Fibroblast of upper back skin (primary cell): ENCODE measurements at regions not wholly inside any gene's neighbourhood (a gene's known extent, or its start where the extent isn't known, plus 50 kb on each side); places are given as distances from the start of the nearest gene placed in this dataset.
"Not testable (repeated sequence)": the region's sequence is repeated elsewhere in the genome, so short reads cannot be mapped to it uniquely, and the experiment has no call there.

Experiments
- DNase-seq: peaks from one replicate; pipeline ENCODE4 v3.0.0-alpha.2; 2013

DNA sequence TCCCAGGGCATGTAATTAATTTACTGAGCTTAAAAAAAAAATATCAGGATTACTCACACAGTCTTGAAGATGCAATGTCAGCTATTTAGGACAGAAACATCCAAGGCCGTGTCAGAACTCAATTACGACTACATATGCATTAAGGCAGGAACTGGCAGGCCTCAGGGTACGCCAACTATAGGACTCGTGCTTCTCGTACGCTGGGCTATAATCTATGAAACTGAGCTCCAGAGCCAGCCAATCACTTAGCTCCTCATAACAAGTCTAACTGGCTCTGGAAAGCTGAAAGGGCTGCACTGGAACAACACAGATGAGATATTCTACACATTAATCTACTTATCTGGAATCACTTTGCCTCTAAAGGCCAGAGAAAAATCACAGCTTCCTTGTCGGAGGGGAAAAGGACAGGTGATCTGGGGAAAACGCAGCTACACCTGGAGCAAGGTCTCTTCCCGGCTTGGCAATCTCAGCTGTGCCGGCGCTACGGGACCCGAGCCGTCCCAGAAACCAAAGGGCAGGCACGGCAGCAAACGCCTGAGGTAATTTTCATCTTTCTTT, 212.0 kb downstream of the DEPDC1B start:
- DNase-seq, result peak; percentile 51

DNA sequence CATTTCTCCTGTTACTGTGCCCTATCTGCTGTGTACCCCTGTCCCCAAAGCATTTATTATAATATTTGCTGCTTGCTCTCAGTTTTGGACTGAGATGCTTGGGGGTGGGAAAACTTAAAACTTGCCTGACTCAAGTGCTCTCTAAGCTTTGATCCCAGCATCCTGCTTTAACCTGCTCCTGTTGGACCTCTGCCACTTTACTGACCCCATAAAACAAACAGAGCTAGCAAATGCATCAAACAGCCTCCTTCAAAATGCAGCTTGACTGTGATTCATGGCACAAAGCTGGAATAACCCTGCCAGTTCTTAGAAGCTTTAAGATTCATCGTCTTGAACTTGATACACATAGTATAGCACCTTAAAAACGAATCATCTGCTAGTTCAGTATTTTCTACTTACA, 212.5 kb downstream of the DEPDC1B start:
- peak; percentile 47 for DNase-seq

DNA sequence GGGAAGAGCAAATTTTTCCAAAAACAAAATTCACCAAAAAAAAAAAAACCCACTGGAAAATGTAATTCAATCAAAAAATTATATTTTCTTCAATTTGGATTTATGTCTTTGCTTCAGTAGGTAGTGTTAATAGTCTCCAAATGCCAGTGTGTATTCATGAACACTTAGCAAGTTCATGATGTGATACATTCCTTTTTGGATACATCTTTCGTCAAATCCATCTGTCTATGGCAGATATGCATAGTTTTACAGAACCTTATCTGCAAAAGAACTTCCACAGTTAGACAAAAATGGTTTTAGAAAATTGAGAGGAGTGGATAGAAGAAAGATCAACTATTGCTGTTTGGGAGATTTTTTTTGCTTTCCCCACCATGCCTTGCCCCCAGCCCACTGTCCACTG, 214.6 kb downstream of the DEPDC1B start:
- no peak for DNase-seq

DNA sequence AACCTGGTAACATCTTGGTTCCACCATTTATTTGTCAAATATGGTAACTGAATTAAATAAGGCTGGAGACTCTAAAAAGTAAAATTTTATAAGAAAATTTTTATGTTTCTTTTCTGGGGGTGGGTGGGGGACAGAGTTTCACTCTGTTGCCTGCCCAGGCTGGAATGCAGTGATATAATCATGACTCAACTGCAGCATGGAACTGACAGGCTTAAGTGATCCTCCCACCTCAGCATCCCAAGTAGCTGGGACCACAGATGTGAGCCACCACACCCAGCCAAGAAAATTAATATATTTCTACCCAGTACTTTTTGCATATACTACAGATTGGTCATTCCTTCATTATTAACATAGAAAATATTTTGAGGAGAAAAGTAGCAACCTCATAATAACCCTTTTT, 216.9 kb downstream of the DEPDC1B start:
- peak; percentile 55 for DNase-seq

DNA sequence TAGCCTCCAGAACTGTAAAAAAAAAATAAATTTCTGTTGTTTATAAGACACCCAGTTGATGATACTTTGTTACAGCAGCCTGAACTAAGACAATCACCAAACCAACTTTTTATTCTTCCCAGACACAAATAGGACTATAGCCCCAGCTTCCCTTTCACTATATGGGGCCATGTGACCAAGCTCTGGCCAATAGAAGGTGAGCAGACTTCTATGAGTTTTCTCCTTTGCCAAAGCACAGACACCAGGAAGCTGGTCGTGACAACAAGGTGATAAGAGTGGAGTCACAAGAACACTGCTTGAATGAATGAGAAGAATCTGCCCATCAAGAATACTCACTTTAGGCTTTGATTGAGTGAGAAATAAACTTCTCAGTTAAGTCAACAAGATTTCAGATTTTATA, 217.7 kb downstream of the DEPDC1B start:
- DNase-seq, result no peak

DNA sequence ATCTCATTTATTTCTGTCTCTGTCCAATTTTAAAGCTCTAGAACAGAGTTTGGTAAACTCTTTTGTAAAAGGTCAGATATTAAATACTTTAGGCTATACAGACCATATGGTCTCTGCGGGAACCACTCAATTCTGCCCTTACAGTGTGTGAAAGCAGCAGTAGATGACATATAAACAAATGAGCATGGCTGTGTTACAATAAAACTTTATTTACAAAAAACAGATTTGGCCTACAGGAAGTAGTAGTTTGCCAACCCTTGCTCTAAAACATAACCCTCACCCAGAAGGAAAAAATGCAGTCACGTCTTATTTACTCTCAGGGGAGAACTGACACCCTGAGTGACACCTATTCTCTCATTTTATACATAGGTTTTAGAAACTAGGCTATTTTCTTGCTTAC, 220.4 kb downstream of the DEPDC1B start:
- DNase-seq, result no peak

DNA sequence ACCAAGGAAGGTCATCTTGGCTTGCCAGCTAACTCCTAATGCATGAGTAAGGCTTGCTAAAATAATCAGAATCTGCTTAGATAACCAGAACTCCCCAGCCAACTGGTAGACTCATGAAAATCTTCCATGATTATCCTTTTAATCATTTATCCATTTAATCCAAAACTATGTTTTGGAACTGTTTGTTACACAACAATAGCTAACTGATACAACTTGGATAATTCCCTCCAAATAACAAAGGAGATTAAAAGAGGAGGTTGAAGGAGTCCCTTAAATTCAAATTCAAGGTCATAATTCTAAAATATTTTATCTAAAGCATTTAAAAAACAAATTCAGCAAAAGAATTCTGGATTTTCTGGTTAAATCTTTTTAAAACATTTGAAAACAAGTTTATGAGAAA, 222.1 kb downstream of the DEPDC1B start:
- DNase-seq, result no peak

DNA sequence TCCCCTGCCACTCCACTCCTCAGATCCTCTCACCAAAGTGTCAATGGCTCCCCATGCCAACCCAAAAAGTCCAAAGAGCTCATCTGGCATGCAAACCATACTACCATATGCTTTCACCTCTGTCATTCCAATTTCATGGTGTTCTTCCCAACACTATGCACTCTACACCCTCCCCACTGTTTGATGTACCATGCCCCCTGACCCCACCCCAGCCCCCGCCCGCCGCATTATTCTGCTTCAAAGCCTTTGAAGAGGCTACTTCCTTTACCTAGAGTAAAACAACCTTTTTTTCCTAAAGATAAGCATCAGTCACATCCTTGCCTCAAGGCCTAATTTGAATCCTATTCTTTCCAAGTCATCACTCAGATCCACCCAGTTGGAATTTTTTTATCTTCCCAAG, 226.3 kb downstream of the DEPDC1B start:
- DNase-seq, result no peak

DNA sequence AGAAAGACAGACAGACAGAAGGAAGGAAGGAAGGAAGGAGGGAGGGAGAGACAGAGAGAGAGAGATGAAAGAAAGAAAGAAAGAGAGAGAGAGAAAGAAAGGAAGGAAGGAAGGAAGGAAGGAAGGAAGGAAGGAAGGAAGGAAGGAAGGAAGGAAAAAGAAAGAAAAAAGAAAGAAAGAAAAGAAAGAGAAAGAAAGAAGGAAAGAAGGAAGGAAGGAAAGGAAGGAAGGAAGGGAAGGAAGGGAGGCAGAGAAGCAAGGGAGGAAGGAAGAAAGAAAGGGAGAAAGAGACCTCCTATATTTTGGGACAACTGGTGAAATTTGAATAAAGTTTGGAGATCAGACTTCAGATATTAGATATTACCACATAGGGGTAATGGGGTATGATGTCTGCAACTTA, 226.9 kb downstream of the DEPDC1B start:
- not testable (repeated sequence) for DNase-seq

DNA sequence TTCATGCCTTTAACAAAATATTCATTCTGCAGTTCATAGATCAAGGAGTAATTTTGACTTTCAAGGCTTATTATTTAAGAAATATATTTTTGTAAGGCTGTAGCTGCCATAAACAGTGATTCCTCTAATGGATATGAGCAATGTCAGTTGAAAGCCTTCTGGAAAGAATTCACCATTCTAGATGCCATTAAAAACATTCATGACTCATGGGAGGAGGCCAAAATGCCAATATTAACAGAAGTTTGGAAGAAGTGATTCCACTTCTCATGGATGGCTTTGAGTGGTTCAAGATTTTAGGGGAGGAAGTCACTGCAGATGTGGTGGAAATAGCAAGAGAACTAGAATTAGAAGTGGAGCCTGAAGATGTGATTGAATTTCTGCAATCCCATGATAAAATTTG, 229.1 kb downstream of the DEPDC1B start:
- DNase-seq, result no peak

DNA sequence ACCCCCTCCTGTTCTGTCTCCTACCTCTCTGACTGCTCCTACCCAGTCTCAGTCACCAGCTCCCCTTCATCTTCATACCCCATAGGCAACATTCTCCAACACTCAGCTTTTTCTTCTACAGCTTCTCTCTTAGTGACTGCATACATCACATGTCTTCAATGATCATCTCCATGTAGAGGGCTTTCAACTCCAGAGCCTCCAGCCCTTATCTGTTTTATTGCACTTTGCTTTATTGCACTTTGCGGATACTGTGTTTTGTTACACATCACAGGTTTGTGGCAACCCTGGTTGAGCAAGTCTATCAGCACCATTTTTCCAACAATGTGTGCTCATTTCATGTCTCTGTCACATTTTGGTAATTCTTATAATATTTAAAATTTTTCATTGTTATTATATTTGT, 230.7 kb downstream of the DEPDC1B start:
- DNase-seq, result no peak

DNA sequence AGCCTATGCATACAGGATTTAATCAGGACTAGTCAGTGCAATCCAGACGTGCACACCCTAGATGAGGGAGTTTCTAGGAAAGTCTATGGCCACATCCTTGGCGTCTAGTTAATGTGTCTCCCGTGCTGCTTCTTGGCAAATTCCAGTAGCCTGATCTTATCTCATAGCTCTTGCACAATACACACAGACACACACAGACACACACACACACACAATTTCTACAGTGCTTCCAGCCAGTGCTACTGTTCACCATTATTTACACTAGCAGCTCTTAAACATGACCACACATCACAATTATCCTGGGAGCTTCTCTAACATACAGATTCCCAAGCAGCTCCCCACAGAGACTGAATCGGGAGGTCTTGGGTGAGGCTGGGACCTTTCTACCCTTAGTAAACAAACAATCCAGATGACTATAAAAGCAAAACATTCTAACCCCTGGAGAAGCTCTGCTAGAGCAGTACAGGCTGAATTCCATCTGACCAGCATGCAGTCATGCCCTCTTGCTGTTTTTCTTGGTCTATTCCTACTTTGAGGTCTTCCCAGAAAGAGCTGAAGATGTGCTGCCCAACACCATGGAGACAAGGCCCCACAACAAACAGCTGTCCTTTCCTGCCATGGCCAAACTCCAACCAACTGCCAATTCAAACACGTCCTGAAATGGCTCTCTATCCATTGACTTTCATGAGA, 236.6 kb downstream of the DEPDC1B start:
- peak; percentile 59 for DNase-seq

DNA sequence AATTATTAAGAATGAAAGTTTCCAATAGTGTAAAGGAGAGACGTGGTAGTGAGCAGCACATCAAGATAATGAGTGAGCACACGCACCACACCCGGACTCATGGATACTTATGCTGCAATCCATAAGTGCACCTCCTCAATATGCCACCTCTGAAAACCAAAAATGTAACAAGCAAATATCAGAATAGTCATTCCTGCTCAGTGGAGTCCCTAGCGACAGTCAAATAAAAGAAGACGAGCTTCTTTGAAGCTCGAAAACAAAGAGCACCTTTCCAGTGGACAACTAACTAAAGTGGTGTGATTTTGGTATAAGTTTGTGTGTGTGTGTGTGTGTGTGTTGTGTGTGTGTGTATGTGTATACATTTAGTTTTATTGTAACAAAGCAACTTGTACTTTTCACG, 241.3 kb downstream of the DEPDC1B start:
- no peak for DNase-seq

DNA sequence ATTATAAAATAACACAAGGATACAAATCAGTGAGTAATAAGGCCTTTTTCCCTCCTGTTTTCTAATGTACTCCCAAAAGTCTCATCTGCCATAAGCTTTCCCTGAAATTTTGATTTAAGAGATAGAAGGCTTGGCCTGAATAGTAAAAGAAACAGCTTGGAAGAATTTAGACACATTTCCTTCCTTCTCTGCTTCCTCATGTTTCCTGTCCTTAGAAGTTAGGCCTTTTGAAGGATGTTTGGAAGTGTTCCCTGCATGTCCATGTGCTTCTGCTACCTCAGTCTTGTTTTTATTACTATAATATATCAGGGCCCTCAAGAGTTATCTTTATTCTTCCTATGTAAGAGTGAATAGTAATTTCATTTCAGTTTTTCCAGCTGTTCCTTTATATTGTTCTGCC, 242.7 kb downstream of the DEPDC1B start:
- DNase-seq, result no peak

DNA sequence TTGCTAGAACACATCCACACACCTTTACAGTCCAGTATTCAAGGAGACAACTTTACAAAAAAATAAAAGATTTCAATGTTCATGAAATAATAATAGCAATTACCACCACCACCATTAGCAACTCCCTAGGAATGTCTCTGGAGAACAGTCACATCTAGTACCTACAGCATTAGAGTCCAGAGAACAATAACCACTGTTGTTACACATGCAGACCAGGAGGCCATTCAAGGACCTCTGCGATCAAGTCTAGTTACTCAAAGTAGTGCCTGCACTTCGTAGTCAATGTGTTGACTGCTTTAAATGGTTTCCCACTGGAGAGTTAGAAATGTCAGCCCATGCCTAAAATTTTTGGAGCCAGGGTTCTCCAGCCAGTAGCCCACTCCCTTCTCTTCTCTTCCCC, 244.4 kb downstream of the DEPDC1B start:
- no peak for DNase-seq

DNA sequence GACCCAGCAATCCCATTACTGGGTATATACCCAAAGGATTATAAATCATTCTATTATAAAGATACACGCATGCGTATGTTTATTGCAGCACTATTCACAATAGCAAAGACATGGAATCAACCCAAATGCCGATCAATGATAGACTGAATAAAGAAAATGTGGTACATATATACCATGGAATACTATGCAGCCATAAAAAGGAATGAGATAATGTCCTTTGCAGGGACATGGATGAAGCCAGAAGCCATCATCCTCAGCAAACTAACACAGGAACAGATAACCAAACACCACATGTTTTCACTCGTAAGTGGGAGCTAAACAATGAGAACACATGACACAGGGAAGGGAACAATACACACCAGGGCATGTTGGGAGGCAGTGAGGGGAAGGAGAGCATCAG, 245.7 kb downstream of the DEPDC1B start:
- not testable (repeated sequence) for DNase-seq

DNA sequence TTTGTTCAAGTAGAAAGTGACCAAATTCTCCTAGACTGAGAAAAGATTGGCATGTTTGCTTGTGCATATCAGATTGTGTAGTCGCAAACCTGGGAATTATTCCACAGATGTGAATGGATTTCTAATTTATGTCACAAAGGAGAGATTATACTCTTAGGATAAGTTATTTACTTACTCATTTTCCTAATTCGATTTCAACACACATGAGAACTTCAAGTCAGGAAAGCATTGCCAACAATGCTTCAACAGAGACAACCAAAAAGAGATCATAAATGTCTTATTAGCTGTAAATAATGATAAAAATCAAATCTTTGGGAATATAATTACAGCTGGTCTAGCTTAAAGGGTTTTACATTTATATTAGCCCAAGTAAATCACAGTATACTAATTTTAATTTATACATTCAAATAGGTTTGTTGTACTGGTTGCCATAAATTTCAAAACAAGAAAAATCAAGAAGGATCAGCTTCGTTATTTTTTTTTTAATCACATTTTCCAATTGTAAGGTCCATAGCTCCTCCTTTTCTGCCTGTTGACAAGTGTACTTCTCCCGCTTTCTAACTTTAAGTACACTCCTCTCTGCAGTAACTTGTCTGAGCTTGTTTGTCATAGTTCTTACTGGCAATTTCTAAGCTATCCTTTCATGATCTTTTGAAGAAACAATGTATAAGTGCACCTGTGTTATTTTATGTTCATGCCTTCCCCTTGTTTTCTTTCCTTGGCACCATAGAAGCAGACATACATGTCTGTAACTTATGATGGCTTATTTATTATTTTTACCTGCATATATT, 246.6 kb downstream of the DEPDC1B start:
- no peak for DNase-seq

DNA sequence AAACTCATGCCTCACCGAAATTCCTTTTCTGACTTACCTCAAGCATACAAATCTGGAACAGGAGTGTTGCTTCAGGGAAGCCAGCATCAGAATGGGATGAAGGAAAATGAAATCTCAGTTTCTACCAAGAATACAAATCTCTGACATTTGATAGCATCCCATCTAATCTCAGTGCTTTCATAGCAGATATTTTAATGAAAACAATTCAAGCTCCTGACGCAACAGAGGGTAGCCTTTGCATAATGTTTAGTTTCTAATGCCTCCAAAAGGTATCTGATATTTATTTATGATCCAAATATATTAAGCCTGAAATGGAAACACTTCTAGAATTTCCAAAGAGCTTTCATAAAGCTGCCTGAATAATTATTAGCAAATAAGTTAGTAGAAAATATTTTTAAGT, 251.4 kb downstream of the DEPDC1B start:
- no peak for DNase-seq

DNA sequence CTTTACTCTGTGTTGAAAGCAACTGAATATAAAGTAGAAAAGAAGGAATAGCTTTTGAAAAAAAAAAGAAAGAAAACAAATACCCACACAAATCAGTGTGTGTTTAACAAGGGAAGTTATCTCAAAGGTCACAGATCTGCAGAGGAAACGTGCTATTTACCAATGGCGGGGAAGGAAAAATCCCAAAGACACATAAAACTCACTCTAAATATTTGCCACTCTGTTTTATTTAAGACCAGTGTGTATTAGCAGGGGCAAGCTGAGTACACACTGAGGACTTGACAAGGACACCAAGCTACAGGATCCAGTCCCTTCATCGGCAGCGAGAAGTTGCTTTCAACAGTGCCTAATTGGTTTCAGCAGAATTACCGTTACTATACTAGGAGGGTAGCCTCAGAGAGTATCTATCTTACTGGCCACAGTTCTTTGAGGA, 252.5 kb downstream of the DEPDC1B start:
- no peak for DNase-seq

DNA sequence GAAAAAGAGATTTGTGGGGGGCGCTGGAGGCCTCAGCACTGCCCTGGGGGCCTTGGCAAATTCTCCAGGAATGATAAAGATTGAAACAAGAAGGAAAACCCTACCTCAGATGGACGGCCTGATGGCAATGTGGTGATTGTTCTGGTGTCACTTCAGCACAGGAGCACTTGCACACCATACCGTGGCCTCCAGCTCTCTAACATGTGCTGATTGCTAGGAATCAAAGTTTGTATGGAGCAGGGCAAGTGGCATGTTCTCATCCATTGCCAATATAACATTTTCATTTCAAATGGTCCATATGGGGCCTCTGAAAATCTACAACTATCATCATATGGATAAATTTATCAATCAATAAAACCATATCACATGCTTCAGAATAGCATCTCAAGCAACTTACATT, 253.0 kb downstream of the DEPDC1B start:
- no peak for DNase-seq

DNA sequence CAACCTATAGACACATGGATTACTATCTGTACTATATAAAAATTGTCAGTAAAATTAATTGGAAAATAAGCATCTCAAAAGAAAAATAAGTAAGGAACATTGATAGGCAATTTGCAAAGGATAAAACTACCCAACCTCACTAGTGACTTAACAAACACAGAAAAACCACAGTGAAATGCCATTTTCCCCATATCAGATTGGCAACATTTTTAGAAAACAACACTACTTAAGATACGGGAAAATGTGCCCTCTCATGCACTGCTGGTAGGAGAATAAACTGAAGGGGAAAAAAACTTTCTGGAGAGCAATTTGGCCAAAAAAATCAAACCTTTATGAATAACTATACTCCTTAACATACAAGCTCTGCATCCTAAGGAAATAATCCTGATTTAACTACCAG, 254.0 kb downstream of the DEPDC1B start:
- no peak for DNase-seq

DNA sequence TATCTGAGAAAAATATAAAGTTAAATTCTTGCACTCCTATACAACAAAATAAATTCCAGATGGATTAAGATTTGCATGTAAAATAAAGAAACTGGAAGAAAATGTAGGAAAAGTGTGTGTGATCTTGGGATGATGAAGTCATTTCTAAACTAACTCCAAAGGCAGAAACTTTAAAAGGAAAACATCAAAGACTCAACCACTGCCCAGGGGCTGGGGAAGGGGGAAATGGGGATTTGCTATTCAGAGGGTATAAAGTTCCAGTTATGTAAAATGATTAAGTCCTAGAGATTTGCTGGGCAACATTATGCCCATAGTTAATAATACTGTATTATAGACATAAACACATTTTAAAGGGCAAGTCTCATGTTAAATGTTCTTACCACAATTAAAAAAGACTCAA, 254.5 kb downstream of the DEPDC1B start:
- no peak for DNase-seq

DNA sequence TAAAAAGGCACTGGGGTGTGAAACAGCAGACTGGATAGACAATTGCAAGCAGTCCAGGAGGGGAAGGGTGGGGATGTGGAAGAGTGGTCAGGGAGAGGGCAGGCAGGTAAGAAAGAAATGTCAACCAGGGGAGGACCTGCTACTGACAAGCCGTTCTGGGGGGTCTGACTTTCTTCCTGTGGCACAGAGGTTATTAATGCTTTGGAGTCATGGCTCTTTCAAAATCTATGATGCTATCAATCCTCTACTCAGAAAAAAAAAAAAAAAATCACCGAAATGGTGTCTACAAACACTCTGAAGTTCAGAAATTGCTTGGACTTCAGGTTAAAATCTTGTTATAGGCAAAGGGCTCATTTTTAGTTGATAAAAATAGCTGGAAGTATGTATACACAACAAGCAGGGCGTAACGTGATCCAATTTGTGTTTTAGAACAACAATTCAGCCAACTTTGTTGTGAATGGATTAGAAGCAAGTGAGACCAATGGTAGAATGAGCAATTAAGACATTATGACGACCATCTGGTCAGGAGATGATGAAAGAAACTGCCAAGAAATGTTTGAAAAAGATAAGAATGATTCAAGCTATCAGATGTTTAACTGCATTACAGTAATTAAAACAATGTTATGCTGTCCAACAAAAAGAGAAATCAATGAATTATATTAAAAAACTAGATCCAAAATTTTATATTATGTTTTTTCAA, 255.2 kb downstream of the DEPDC1B start:
- no peak for DNase-seq

DNA sequence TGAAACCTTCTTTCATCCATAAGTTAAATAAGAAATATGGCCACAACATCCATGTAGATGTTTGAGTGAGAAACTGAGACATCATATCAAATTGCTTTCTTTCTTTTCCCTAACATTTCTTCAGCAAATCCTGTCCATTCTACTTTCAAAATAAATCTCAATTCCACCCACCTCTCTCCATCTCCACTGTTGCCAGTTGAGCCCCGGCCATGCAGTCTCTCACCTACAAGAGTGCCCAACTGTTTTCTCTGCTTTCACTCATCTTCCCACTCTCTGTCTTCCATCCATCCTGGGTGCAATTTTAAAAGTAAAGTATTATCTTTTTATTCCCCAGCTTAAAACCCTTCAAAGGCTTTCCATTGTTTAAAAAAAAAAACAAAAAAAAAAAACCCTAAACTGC, 260.4 kb downstream of the DEPDC1B start:
- DNase-seq, result no peak
